Right atrium auricular region (tissue), 2 donors: ENCODE measurements at regions not wholly inside any gene's neighbourhood (a gene's known extent, or its start where the extent isn't known, plus 50 kb on each side); places are given as distances from the start of the nearest gene placed in this dataset.
"Not testable (repeated sequence)": the region's sequence is repeated elsewhere in the genome, so short reads cannot be mapped to it uniquely, and the experiment has no call there.

Source experiments
- DNase-seq: peaks from one replicate; pipeline ENCODE4 v3.0.0-alpha.2; 2019; ENCODE audit warnings: low spot score
- H3K27ac ChIP-seq, 2 donors: fragments of 200-600 bp; sonication (generic); 1 replicate in 1 of 2; 2 replicates in 1 of 2; pipeline ENCODE4 v1.5.1; 2016 to 2019
- H3K27me3 ChIP-seq, 2 donors: fragments of 200-600 bp; sonication (generic); one replicate each; pipeline versions ENCODE4 v1.5.1 to v1.6.0; 2017 to 2019
- H3K36me3 ChIP-seq: fragments of 200-600 bp; sonication (generic); one replicate; pipeline ENCODE4 v1.5.1; 2016
- H3K4me1 ChIP-seq, 2 donors: fragments of 200-600 bp; sonication (generic); one replicate each; pipeline versions ENCODE4 v1.5.1 to v1.6.0; 2017 to 2019
- H3K4me3 ChIP-seq, 2 donors: fragments of 200-600 bp; sonication (generic); 1 replicate in 1 of 2; 2 replicates in 1 of 2; pipeline ENCODE4 v1.5.1; 2017 to 2019; ENCODE audit warnings: mild to moderate bottlenecking in 1 of 2, moderate library complexity in 1 of 2
- H3K9me3 ChIP-seq, 2 donors: fragments of 200-600 bp; sonication (generic); one replicate each; pipeline ENCODE4 v1.5.1; 2019
- TF ChIP-seq, protein P1 (sequence below), 2 donors: fragments of 200-600 bp; sonication (generic); IDR thresholded peaks; one replicate each; pipeline ENCODE4 v1.5.1; 2019; ENCODE audit warnings: antibody characterized with exemption in 2 of 2

DNA sequence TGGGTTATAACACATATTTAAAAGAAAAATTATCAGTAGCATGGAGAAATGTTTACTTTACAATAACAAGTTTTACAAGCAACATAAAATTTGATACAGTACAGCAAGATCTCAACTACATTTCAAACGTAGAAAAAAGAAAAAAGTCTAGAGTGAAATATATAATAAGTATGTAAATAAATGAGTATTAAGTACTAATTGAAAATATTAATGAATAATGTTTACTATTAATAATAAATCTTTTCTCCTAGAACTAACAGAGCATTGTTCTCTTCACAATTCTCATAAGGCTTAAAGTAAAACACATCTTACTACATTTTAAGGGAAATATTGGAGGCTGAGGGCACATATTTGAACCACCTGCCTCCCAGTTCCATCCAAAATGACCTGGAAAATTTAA, 72.1 kb downstream of the TMEM212 start:
- TF ChIP-seq, protein P1, sequence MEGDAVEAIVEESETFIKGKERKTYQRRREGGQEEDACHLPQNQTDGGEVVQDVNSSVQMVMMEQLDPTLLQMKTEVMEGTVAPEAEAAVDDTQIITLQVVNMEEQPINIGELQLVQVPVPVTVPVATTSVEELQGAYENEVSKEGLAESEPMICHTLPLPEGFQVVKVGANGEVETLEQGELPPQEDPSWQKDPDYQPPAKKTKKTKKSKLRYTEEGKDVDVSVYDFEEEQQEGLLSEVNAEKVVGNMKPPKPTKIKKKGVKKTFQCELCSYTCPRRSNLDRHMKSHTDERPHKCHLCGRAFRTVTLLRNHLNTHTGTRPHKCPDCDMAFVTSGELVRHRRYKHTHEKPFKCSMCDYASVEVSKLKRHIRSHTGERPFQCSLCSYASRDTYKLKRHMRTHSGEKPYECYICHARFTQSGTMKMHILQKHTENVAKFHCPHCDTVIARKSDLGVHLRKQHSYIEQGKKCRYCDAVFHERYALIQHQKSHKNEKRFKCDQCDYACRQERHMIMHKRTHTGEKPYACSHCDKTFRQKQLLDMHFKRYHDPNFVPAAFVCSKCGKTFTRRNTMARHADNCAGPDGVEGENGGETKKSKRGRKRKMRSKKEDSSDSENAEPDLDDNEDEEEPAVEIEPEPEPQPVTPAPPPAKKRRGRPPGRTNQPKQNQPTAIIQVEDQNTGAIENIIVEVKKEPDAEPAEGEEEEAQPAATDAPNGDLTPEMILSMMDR (IDR thresholded peaks at IDR 0.05), result no peak
- Histone ChIP-seq H3K4me3 (no peak overlapping the region), H3K9me3 (peaks cover 0 to 9% of the 10 kb centered on the region in 2 donors), H3K36me3 (no peaks in the 10 kb centered on the region), H3K27me3 (no peaks in the 10 kb centered on the region), H3K4me1 (no peaks in the 10 kb centered on the region), H3K27ac (no peak overlapping the region)
- DNase-seq, result no peak

DNA sequence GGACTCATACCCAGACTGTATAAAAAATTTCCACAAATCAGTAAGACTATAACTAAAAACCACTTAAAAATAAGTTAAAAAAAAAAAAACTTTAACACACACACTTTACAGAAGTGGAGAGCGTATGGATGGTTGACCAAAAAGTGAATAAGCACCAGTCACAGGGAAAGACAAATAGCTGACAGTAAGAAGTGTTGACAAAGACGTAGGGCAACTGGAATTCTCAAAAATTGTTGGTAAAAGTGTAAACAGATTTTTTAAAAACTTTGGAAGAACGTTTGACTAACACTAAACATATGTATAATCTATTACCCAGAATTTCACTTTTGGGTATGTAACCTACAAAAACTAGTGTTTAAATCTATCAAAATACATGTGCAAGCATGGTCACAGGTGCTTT, 73.7 kb downstream of the TMEM212 start:
- DNase-seq, result no peak
- Histone ChIP-seq H3K9me3 (peaks cover 0 to 9% of the 10 kb centered on the region in 2 donors), H3K27ac (no peak overlapping the region), H3K36me3 (no peaks in the 10 kb centered on the region), H3K27me3 (no peaks in the 10 kb centered on the region), H3K4me3 (no peak overlapping the region), H3K4me1 (no peaks in the 10 kb centered on the region)
- TF ChIP-seq, protein P1 (IDR thresholded peaks at IDR 0.05), result no peak

DNA sequence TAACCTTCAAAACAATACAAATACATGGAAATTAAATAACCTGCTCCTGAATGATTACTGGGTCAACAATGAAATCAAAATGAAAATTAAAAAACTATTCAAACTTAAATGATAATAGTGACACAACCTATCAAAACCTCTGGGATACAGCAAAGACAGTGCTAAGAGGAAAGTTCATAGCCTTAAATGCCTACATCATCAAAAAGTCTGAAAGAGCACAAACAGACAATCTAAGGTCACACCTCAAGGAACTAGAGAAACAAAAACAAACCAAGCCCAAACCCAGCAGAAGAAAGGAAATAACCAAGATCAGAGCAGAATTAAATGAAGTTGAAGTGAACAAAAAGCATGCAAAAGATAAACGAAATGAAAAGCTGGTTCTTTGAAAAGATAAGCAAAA, 79.5 kb downstream of the TMEM212 start:
- H3K4me1 ChIP-seq, H3K27me3 ChIP-seq, H3K4me3 ChIP-seq, DNase-seq, H3K36me3 ChIP-seq, H3K27ac ChIP-seq: not testable (repeated sequence)
- peaks cover 0 to 23% of the 10 kb centered on the region in 2 donors for H3K9me3 ChIP-seq

DNA sequence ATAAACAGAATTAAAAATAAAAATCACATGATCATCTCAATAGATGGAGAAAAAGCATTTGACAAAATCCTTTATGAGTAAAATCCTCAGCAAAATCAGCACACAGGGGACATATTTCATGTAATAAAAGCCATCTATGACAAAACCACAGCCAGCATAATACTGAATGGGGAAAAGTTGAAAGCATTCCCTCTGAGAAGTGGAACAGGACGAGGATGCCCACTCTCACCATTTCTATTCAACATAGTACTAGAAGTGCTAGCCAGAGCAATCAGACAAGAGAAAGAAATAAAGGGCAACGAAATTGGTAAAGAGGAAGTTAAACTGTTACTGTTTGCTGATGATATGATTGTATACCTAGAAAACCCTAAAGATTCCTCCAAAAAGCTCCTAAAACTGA, 80.5 kb downstream of the TMEM212 start:
- peaks cover 0 to 23% of the 10 kb centered on the region in 2 donors for H3K9me3 ChIP-seq
- DNase-seq, H3K4me3 ChIP-seq: not testable (repeated sequence)

DNA sequence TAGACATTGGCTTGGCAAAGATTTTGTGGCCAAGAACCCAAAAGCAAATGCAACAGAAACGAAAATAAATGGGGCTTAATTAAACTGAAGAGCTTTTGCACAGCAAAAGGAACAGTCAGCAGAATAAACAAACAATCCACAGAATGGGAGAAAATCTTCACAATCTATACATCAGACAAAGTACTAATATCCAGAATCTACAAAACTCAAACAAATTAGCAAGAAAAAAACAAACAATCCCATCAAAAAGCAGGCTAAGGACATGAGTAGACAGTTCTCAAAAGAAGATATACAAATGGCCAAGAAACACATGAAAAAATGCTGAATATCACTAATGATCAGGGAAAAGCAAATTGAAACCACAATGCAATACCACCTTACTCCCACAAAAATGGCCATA, 81.7 kb downstream of the TMEM212 start:
- H3K4me1 ChIP-seq, DNase-seq, H3K4me3 ChIP-seq, H3K27ac ChIP-seq, H3K27me3 ChIP-seq, H3K36me3 ChIP-seq: not testable (repeated sequence)
- peaks cover 0 to 23% of the 10 kb centered on the region in 2 donors for H3K9me3 ChIP-seq

More for the DNA sequence above, 80.5 kb downstream of the TMEM212 start:
- H3K36me3 ChIP-seq, H3K27me3 ChIP-seq, H3K27ac ChIP-seq, H3K4me1 ChIP-seq: not testable (repeated sequence)

DNA sequence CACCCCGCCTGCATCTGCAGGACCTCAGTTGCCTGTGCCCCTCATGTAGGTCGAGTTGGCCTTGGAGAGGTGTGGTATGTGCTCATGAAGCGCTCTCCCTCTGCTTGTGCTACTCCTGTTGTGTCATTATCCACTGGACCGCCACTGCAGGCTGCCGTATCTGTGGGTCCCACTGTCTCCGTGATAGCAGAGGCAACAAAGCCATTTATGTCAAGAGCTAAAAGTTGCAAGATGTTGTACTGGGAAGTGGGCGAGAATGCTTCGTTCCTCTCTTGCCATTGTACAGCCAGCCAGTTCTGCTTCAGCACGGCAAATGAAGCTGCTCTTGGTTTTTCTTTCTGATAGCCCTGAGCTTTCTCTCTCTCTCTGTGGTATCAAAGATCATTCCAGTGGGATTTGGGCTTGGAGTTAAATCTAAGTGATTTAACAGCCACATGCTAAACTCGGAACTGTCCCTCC, 89.0 kb downstream of the TMEM212 start:
- TF ChIP-seq, protein P1 (IDR thresholded peaks at IDR 0.05), result no peak
- no peaks in the 10 kb centered on the region for H3K9me3 ChIP-seq
- no peak for DNase-seq
- H3K4me1 ChIP-seq, result no peaks in the 10 kb centered on the region
- H3K36me3 ChIP-seq, result no peaks in the 10 kb centered on the region
- H3K4me3 ChIP-seq, result no peak overlapping the region
- no peaks in the 10 kb centered on the region for H3K27me3 ChIP-seq
- no peak overlapping the region for H3K27ac ChIP-seq

DNA sequence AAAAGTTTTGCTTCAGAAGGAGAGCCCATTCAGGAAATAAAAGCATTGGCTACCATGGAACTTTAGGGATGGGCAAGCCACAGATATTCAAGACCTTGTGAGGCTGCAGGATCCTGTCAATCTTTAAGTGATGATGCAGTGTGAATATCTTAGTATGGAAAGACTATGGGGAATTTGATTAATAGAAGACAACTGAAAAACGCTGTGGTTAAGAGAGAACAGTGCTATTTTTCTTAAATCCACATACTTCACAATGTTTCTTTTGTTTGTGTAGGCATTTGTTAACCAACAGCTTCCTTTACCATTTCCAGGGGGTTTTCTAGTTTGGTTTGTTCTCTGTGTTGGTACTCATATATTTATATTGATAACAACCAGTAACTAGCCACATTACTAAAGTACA, 90.3 kb downstream of the TMEM212 start:
- Histone ChIP-seq H3K27me3 (no peaks in the 10 kb centered on the region), H3K9me3 (no peaks in the 10 kb centered on the region), H3K4me3 (no peak overlapping the region), H3K4me1 (no peaks in the 10 kb centered on the region), H3K36me3 (no peaks in the 10 kb centered on the region), H3K27ac (no peak overlapping the region)
- TF ChIP-seq, protein P1 (IDR thresholded peaks at IDR 0.05), result no peak
- no peak for DNase-seq
